Thyroid gland (tissue), 4 donors: ENCODE measurements at regions not wholly inside any gene's neighbourhood (a gene's known extent, or its start where the extent isn't known, plus 50 kb on each side); places are given as distances from the start of the nearest gene placed in this dataset.
"Not testable (repeated sequence)": the region's sequence is repeated elsewhere in the genome, so short reads cannot be mapped to it uniquely, and the experiment has no call there.

Experiments used
- DNase-seq, 2 donors: peaks; one replicate each; pipeline ENCODE4 v3.0.0-alpha.2; 2019
- H3K27ac ChIP-seq, 3 donors: fragments of 200-600 bp; sonication (generic); 1 replicate in 2 of 3; 2 replicates in 1 of 3; pipeline ENCODE4 v1.5.1; 2016 to 2019; ENCODE audit warnings: mild to moderate bottlenecking in 1 of 3, moderate library complexity in 1 of 3
- H3K27me3 ChIP-seq: fragments of 200-600 bp; sonication (generic); one replicate; pipeline ENCODE4 v1.5.1; 2019
- H3K36me3 ChIP-seq, 2 donors: fragments of 200-600 bp; sonication (generic); one replicate each; pipeline ENCODE4 v1.5.1; 2016 to 2019
- H3K4me1 ChIP-seq, 2 donors: fragments of 200-600 bp; sonication (generic); one replicate each; pipeline ENCODE4 v1.5.1; 2017 to 2019
- H3K4me3 ChIP-seq, 3 donors: fragments of 200-600 bp; sonication (generic); replicated peaks in 1 of 3; 1 replicate in 2 of 3; 2 replicates in 1 of 3; pipeline ENCODE4 v1.5.1; 2016; ENCODE audit warnings: mild to moderate bottlenecking in 1 of 3
- H3K9me3 ChIP-seq: fragments of 200-600 bp; sonication (generic); one replicate; pipeline ENCODE4 v1.5.1; 2017
- POLR2A ChIP-seq, 2 donors: fragments of 450-650 bp; IDR thresholded peaks; one replicate each; pipeline ENCODE4 v1.6.1; 2017; ENCODE audit warnings: antibody characterized with exemption in 2 of 2, mild to moderate bottlenecking in 2 of 2, moderate library complexity in 1 of 2
- WGBS, 2 donors: methylation state at CpG; one replicate each; pipeline ENCODE4 v1.1.5; 2017; 5-methylcytosine and 5-hydroxymethylcytosine counted together
- intact Hi-C: fragments of 100-400 bp; cut with DNase I; formaldehyde crosslinking; loops from one replicate; pipeline ENCODE4 v1.15.1; 2023
- TF ChIP-seq, protein P1 (sequence below), 6 experiments: fragments of 200-600 bp in 3 of 6; fragments of 450-650 bp in 3 of 6; sonication (generic) in 3 of 6; IDR thresholded peaks; one replicate each; pipeline ENCODE4 v1.5.1; 2016 to 2019; ENCODE audit warnings: antibody characterized with exemption in 6 of 6, mild to moderate bottlenecking in 2 of 6, inconsistent platforms in 1 of 6, moderate library complexity in 1 of 6

DNA sequence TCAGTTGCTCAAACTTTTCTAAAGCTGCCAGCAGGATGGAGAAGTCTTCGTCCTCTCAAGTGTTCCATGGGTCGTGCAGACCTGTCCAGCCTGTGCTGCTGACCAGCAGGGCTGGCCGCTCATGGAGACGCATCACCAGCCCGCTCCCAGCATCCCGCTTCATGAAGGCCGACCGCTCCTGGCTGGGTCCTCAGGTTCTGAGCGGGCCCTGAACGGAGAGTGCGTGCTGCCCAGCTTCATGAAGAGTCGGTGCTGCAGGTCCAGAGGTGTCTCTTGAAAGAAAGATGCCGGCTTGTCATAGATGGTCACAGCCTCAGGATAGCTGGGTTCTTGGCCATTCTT lies 75.8 kb upstream of the KCNAB1 start:
- no peak for TF ChIP-seq POLR2A (IDR thresholded peaks at IDR 0.05)
- TF ChIP-seq, protein P1, sequence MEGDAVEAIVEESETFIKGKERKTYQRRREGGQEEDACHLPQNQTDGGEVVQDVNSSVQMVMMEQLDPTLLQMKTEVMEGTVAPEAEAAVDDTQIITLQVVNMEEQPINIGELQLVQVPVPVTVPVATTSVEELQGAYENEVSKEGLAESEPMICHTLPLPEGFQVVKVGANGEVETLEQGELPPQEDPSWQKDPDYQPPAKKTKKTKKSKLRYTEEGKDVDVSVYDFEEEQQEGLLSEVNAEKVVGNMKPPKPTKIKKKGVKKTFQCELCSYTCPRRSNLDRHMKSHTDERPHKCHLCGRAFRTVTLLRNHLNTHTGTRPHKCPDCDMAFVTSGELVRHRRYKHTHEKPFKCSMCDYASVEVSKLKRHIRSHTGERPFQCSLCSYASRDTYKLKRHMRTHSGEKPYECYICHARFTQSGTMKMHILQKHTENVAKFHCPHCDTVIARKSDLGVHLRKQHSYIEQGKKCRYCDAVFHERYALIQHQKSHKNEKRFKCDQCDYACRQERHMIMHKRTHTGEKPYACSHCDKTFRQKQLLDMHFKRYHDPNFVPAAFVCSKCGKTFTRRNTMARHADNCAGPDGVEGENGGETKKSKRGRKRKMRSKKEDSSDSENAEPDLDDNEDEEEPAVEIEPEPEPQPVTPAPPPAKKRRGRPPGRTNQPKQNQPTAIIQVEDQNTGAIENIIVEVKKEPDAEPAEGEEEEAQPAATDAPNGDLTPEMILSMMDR (IDR thresholded peaks at IDR 0.05): no peak
- WGBS, 2 donors: 86 to 94% methylated on average over 5 to 12 of the region's 13 CpGs
- H3K27me3 ChIP-seq: no peaks in the 10 kb centered on the region
- H3K36me3 ChIP-seq: no peaks in the 10 kb centered on the region
- DNase-seq: no peak
- no peaks in the 10 kb centered on the region for H3K4me1 ChIP-seq
- intact Hi-C loops: no loop called here
- no peak overlapping the region for H3K27ac ChIP-seq
- H3K4me3 ChIP-seq: no peak overlapping the region
- H3K9me3 ChIP-seq: no peaks in the 10 kb centered on the region

DNA sequence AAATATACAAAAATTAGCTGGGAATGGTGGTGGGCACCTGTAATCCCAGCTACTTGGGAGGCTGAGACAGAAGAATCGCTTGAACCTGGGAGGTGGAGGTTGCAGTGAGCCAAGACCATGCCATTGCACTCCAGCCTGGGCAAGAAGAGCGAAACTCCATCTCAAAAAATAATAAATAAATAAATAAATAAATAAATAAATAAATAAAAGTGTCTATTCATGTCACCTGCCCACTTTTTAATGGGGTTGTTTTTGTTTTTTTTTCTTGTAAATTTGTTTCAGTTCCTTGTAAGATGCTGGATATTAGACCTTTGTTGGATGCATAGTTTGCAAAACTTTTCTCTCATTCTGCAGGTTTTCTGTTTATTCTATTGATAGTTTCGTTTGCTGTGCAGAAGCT lies 71.9 kb upstream of the KCNAB1 start:
- 94% methylated on average over 3 of the region's 3 CpGs for WGBS, 2 donors
- DNase-seq, H3K9me3 ChIP-seq, H3K36me3 ChIP-seq, H3K27me3 ChIP-seq, intact Hi-C loops, H3K4me3 ChIP-seq, H3K4me1 ChIP-seq, H3K27ac ChIP-seq: not testable (repeated sequence)

DNA sequence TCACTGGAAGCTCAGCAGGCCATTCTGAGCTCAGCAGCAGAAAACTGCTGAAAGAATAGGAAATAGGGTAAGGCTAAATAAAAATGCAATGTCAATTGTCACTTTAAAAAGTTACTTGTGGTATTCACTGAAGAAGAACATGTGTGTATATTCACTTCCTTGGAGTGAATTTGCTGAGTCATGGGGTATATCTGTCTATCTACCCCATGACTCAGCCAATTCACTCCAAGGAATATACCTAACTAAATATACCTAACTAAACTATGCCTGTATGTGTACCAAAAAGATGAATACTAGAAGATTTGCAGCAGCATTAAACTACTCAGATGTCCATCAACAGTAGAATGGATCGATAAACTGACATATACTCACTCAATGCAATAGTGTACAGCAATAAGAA lies 69.5 kb upstream of the KCNAB1 start:
- no peak for TF ChIP-seq POLR2A (IDR thresholded peaks at IDR 0.05)
- TF ChIP-seq, protein P1 (IDR thresholded peaks at IDR 0.05): no peak
- DNase-seq: no peak
- WGBS, 2 donors: 91 to 93% methylated on average over 1 of the region's 1 CpG
- Histone ChIP-seq H3K27me3 (no peaks in the 10 kb centered on the region), H3K36me3 (no peaks in the 10 kb centered on the region), H3K9me3 (no peaks in the 10 kb centered on the region), H3K4me3 (no peak overlapping the region), H3K4me1 (no peaks in the 10 kb centered on the region), H3K27ac (no peak overlapping the region)
- intact Hi-C loops: no loop called here

DNA sequence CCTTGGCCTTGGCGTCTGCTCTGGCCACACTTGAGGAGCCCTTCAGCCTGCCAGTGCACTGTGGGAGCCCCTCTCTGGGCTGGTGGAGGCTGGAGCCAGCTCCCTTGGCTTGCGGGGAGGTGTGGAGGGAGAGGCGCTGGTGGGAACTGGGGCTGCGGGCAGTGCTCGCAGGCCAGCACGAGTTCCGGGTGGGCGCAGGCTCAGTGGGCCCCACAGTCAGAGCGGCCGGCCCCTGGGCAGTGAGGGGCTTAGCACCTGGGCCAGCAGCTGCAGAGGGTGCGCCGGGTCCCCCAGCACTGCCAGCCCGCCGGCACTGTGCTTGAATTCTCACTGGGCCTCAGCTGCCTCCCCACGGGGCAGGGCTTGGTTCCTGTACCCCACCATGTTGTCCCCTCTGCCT lies 68.7 kb upstream of the KCNAB1 start:
- no peaks in the 10 kb centered on the region for H3K36me3 ChIP-seq
- DNase-seq: no peak
- no peak overlapping the region for H3K27ac ChIP-seq
- TF ChIP-seq, protein P1 (IDR thresholded peaks at IDR 0.05): no peak
- TF ChIP-seq POLR2A (IDR thresholded peaks at IDR 0.05): no peak
- WGBS, 2 donors: 92 to 97% methylated on average over 13 to 15 of the region's 15 CpGs
- H3K4me3 ChIP-seq: no peak overlapping the region
- intact Hi-C loops: no loop called here
- no peaks in the 10 kb centered on the region for H3K4me1 ChIP-seq
- H3K27me3 ChIP-seq: no peaks in the 10 kb centered on the region
- H3K9me3 ChIP-seq: no peaks in the 10 kb centered on the region

DNA sequence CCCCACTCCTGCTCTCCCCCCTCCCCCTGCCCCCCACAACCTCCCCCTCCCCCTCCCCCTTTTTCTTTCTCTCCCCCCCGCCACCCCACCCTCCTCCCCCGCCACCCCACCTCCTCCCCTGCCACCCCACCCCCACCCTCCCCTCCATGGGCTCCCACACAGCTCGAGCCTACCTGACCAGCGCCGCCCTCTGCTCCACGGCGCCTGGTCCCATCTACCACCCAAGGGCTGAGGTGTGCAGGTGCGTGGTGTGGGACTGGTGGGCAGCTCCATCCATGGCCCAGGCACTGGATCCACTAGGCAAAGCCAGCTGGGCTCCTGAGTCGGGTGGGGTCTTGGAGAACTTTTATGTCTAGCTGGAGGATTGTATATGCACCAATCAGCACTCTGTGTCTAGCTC lies 68.3 kb upstream of the KCNAB1 start:
- Histone ChIP-seq H3K4me1 (no peaks in the 10 kb centered on the region), H3K9me3 (no peaks in the 10 kb centered on the region), H3K27me3 (no peaks in the 10 kb centered on the region), H3K27ac (no peak overlapping the region), H3K4me3 (no peak overlapping the region), H3K36me3 (no peaks in the 10 kb centered on the region)
- DNase-seq: no peak
- intact Hi-C loops: no loop called here
- no peak for TF ChIP-seq POLR2A (IDR thresholded peaks at IDR 0.05)
- TF ChIP-seq, protein P1 (IDR thresholded peaks at IDR 0.05): no peak
- 95% methylated on average over 9 of the region's 9 CpGs; no CpG with 5 or more reads in 1 of the 2 donors for WGBS, 2 donors

DNA sequence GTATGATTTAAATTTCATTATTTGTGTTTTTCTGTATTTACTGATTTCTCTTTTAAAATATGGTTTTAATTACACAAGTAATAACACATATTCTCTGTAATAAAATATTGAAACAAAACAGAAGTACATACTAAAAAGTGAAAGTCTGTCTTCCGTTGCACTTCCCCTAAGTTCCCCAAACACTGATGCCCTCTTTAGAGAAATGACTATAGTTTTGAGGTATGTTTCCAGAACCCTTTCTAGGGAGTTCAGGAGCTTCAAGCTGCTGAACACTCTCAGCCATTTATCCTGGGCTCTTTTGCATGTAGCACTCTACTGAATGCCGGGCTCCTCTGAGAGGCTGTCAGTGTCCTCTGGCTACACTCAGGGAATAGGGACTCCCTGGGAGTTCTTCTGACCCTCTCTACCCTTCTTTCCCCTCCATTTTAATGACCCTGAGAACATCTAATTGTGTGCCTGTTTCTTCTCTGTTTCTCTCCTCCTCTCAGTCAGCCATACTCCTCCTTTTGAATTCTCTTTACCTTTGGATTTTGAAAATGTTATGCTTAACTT lies 60.4 kb upstream of the KCNAB1 start:
- Histone ChIP-seq H3K9me3 (no peaks in the 10 kb centered on the region), H3K27me3 (no peaks in the 10 kb centered on the region), H3K4me3 (no peak overlapping the region), H3K36me3 (no peaks in the 10 kb centered on the region), H3K4me1 (no peaks in the 10 kb centered on the region), H3K27ac (no peak overlapping the region)
- TF ChIP-seq, protein P1 (IDR thresholded peaks at IDR 0.05): no peak
- TF ChIP-seq POLR2A (IDR thresholded peaks at IDR 0.05): no peak
- 48 to 55% methylated on average over 2 of the region's 2 CpGs for WGBS, 2 donors
- intact Hi-C loops: no loop called here
- DNase-seq: no peak

DNA sequence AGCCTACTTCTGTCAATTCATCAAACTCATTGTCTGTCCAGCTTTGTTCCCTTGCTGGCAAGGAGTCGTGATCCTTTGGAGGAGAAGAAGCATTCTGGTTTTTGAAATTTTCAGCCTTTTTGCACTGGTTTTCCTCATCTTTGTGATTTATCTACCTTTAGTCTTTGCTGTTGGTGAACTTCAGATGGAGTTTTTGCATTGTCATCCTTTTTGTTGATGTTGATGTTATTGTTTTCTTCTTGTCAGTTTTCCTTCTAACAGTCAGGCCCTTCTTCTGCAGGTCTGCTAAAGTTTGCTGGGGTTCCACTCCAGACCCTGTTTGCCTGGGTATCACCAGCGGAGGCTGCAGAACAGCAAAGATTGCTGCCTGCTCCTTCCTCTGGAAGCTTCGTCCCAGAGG lies 52.2 kb upstream of the KCNAB1 start:
- H3K27me3 ChIP-seq, intact Hi-C loops, H3K36me3 ChIP-seq, H3K4me1 ChIP-seq, DNase-seq, H3K4me3 ChIP-seq, H3K9me3 ChIP-seq, H3K27ac ChIP-seq: not testable (repeated sequence)
- 82 to 85% methylated on average over 3 of the region's 3 CpGs for WGBS, 2 donors
